Activated CD4-positive, alpha-beta T cell treated with anti-CD3 and anti-CD28 coated beads, Interleukin-10, Interleukin-2, amounts not matched to agents 100 ng/mL and 50 ng/mL, durations not matched to agents 16 hours and 8 hours (primary cell): ENCODE measurements at regions not wholly inside any gene's neighbourhood (a gene's known extent, or its start where the extent isn't known, plus 50 kb on each side); places are given as distances from the start of the nearest gene placed in this dataset.

Source experiments
- DNase-seq: peaks from one replicate; pipeline ENCODE4 v3.0.0-alpha.2; 2020

DNA sequence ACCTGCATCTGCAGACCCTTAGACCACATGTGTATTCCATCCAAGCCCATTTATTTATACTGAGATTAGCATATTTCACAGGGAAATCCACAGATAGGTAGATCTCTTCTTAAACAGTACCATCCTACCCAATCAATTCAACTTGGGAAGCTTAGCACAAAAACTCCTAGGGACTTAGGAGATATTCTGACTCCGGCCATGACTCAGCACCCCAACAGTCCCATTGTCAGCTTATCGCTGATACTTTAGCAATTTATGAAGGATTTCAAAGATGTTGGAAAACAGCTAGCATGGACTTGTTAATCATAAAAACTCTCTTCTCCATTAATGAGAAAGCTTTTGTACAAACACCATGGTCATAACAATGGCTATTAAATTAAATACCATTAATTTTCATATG is 236.2 kb upstream of the PREP start:
- no peak for DNase-seq

GRCh38 chr6:105633814-105634213 is 230.9 kb upstream of the PREP start:
- no peak for DNase-seq

DNA sequence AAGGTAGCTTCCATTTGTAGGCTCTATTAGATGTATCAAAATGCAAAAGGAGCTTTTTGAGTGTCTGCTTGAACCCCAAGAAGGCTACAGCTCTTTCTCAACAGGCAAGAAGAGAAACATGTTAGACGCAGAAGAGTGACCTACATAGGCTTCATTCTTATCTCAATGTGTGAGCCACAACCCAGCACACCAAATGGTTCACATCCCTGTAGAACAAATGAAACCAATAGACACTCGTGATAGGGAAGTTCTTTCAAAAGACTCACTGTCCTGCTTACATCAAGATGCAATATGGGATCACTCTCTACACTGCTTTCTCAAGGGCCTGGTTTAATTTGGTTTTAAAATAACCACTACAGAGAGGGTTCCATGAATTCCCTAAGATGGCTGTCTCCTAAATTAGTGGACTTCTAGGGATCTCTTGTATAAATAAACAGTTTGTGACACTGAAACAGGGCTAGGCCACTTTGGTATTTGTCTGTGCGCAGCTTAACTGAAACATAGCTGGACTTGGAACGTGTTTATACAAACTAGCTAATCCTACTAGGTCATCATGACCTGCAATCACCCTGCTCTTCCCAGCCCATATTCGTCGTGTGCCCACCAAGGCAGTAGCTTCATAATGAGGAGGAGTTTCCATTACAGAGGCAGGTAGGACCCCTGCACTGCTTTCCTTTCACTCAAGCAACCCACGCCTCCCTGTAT is 225.4 kb upstream of the PREP start:
- no peak for DNase-seq

- DNase-seq, result peak; percentile 63
Observed at GRCh38 chr6:105626295-105627158, 223.6 kb upstream of the PREP start.

DNA sequence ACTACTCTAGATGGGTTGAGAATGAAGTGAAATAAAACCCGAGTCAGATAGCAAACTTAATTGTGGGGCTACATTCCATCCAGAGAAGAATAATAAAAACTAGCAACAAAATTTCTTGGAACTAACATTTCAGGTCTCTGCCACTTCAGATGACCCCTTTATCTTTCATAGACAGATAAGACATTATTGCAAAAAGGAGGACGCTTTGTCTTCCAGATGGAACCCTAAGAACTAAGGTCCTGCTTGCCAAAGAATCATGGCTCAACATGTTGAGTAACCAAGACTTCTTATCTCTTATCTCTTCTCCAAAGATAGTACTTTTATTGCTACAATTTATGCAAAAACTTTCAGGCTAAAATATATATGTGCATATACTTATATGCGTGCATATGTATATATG is 221.1 kb upstream of the PREP start:
- no peak for DNase-seq

- no peak for DNase-seq
Observed at GRCh38 chr6:105622226-105622625, 219.3 kb upstream of the PREP start.

DNA sequence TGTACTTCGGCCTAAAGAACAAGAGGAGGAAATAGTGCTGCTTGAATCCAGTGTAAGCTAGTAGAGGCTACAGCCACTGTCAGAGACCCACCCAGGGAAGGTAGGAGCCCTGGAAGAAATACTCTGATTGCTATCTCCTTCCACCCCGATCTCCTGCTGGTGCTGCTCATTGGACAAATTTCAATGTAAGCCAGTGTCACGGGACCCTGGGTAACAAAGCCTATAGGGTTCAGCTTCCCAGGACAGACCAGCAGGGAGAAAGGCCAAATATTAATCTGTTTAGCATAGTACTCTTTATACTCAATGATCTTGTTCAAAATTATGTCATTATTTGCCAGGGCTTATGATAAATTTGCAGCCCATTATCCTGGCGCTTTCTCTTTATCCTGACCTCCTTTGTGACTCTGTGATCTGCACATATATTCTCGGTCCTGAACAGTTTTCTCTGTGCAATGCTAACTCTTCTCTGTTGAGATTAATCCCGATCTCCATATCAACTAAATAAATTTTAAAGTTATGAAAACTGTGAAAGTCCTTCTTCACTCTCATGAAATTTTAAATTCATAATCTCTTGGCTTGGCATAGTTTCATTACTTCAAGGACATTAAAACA is 218.8 kb upstream of the PREP start:
- no peak for DNase-seq

- DNase-seq, result peak; percentile 83
Observed at GRCh38 chr6:105620878-105621277, 218.0 kb upstream of the PREP start.

- DNase-seq, result no peak
Observed at GRCh38 chr6:105619971-105620741, 217.3 kb upstream of the PREP start.

DNA sequence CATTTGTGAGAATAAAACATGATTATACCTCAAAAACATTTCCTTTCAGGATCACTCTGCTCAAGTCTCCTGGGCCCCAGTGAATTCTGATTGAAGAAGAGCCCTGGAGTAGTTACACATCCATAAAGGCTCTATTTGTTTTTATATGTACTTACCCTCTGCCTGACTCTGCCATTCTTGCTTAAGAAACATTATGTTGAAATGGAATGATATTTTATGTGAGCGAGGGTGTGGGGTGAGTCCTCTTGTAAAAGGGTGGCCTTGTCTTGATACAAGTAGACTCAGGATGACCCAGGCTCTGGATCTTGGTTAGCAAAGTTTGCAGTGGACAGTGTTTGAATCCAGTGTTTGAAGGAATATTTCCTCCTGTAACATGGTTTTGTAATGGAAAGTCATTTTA is 215.4 kb upstream of the PREP start:
- no peak for DNase-seq

DNA sequence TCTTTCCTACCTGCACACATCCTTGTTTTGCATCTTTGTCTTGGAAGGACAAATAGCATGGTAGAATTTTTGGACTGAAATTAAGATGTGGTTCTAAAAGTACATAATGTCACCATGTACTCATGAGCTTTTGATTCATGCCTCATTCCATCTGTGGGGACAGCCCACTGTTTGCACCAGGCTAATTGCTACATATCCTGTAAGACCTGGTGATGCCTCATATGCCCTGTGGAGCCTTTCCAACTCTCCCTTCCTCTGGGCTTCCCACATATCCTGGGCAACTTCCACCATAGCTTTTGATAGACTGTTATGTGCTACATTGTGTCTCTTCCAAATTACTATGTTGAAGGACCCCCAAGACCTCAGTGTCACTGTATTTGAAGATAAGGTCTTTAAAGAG is 213.6 kb upstream of the PREP start:
- no peak for DNase-seq

- no peak for DNase-seq
Observed at GRCh38 chr6:105611606-105612005, 208.7 kb upstream of the PREP start.

GRCh38 chr6:105609375-105609991 is 206.6 kb upstream of the PREP start:
- no peak for DNase-seq

GRCh38 chr6:105608711-105609374 is 206.0 kb upstream of the PREP start:
- DNase-seq, result no peak

DNA sequence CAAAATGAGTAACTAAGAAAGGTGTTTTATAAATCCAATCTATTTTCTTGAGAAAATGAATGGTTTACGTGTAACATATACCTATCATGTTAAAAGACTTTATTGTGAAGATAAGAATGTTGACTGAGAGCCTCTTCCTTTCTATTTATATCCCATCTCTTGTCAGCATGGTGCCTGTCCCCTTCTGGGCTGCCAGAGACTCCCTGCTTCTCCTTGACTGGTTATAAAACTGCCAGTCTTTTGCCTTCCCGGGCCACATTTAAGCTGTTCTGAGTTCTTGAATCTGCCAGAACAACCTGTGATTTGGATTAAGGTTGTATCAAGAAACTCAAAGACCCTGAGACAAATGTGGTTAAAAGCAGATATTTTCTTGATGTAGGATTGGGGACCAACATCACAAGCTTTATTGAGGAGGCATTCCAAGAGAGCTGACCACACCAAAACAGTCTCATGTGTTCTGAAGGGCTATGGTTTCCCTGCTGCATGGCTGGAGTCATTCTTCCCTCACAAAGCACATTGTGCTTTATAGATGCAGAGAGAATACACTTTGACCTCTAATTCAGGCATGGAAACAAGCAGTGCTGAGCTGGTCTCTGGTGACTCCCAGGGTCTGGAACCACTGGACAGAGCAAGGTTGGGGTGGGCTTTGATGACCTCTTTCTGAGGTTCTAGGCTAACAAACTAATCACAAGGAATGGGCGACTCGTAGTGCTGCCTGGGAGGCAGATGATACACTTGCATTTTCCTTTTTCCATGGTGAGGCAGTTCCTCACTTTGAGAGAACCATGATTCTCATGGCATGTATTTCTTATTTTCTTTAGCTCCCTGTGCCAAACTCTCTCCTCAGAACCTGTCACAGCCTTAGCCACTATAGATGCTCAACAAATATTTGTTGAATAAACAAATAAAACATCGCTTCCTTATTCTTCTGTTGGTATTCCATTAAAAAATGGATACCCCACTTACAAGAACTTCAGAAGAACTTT is 205.0 kb upstream of the PREP start:
- DNase-seq, result no peak

GRCh38 chr6:105606831-105607463 is 204.1 kb upstream of the PREP start:
- DNase-seq, result no peak

- DNase-seq, result no peak
Observed at GRCh38 chr6:105604587-105604884, 201.7 kb upstream of the PREP start.

- DNase-seq, result no peak
Observed at GRCh38 chr6:105603788-105604586, 201.1 kb upstream of the PREP start.

- peak; percentile 94 for DNase-seq
Observed at GRCh38 chr6:105601541-105602236, 198.8 kb upstream of the PREP start.
